HG03571 (cell line): ENCODE measurements at regions not wholly inside any gene's neighbourhood (a gene's known extent, or its start where the extent isn't known, plus 50 kb on each side); places are given as distances from the start of the nearest gene placed in this dataset.
"Not testable (repeated sequence)": the region's sequence is repeated elsewhere in the genome, so short reads cannot be mapped to it uniquely, and the experiment has no call there.

Experiments used
- ATAC-seq: cut with Tn5 transposase; IDR thresholded peaks from one replicate; pipeline ENCODE4 v1.9.1; 2021; ENCODE audit not compliant: unreplicated experiment

GRCh38 chr1:118575060-118575459 is 390.0 kb upstream of the SPAG17 start:
- ATAC-seq, result no peak

- ATAC-seq, result no peak
These were observed 380.1 kb upstream of the SPAG17 start for GRCh38 chr1:118564961-118565703.

GRCh38 chr1:118563981-118564951 is 379.2 kb upstream of the SPAG17 start:
- ATAC-seq, result no peak

- ATAC-seq, result no peak
These were observed 373.9 kb upstream of the SPAG17 start for GRCh38 chr1:118558933-118559332.

- no peak for ATAC-seq
These were observed 371.9 kb upstream of the SPAG17 start for GRCh38 chr1:118556936-118557335.

- no peak for ATAC-seq
These were observed 370.6 kb upstream of the SPAG17 start for GRCh38 chr1:118555638-118556037.

- no peak for ATAC-seq
These were observed 350.9 kb upstream of the SPAG17 start for GRCh38 chr1:118535901-118536300.

GRCh38 chr1:118511922-118512321 is 326.9 kb upstream of the SPAG17 start:
- ATAC-seq, result not testable (repeated sequence)

GRCh38 chr1:118504867-118505266 is 319.8 kb upstream of the SPAG17 start:
- no peak for ATAC-seq

- ATAC-seq, result no peak
These were observed 319.2 kb upstream of the SPAG17 start for GRCh38 chr1:118504221-118504644.

- ATAC-seq, result no peak
These were observed 318.7 kb upstream of the SPAG17 start for GRCh38 chr1:118503752-118504151.

GRCh38 chr1:118494998-118495397 is 310.0 kb upstream of the SPAG17 start:
- no peak for ATAC-seq

- no peak for ATAC-seq
These were observed 303.8 kb upstream of the SPAG17 start for GRCh38 chr1:118488787-118489186.

- ATAC-seq, result no peak
These were observed 302.9 kb upstream of the SPAG17 start for GRCh38 chr1:118487932-118488331.

- ATAC-seq, result no peak
These were observed 302.1 kb upstream of the SPAG17 start for GRCh38 chr1:118487091-118487490.

GRCh38 chr1:118486199-118486598 is 301.2 kb upstream of the SPAG17 start:
- ATAC-seq, result no peak

GRCh38 chr1:118485757-118486156 is 300.7 kb upstream of the SPAG17 start:
- no peak for ATAC-seq

- ATAC-seq, result no peak
These were observed 299.9 kb upstream of the SPAG17 start for GRCh38 chr1:118484893-118485292.

- no peak for ATAC-seq
These were observed 298.4 kb upstream of the SPAG17 start for GRCh38 chr1:118483245-118484006.

GRCh38 chr1:118481126-118481525 is 296.1 kb upstream of the SPAG17 start:
- no peak for ATAC-seq

- no peak for ATAC-seq
These were observed 294.3 kb upstream of the SPAG17 start for GRCh38 chr1:118479351-118479750.
